Esophagus squamous epithelium (tissue), 5 donors: ENCODE measurements at regions not wholly inside any gene's neighbourhood (a gene's known extent, or its start where the extent isn't known, plus 50 kb on each side); places are given as distances from the start of the nearest gene placed in this dataset.

Experiments used
- DNase-seq: peaks from one replicate; lab custom pipeline; 2025; lab: John Stamatoyannopoulos, UW
- H3K27ac ChIP-seq, 4 donors: fragments of 200-600 bp; sonication (generic); one replicate each; pipeline ENCODE4 v1.5.1; 2016 to 2019; ENCODE audit warnings: mild to moderate bottlenecking in 1 of 4
- H3K27me3 ChIP-seq, 4 donors: fragments of 200-600 bp; sonication (generic); 1 replicate in 3 of 4; 2 replicates in 1 of 4; pipeline versions ENCODE4 v1.5.1 to v1.6.0; 2017 to 2021; ENCODE audit warnings: antibody characterized with exemption in 1 of 4
- H3K36me3 ChIP-seq, 3 donors: fragments of 200-600 bp; sonication (generic); one replicate each; pipeline ENCODE4 v1.5.1; 2016 to 2019
- H3K4me1 ChIP-seq, 3 donors: fragments of 200-600 bp; sonication (generic); one replicate each; pipeline ENCODE4 v1.5.1; 2017 to 2019
- H3K4me3 ChIP-seq, 4 donors: fragments of 200-600 bp; sonication (generic); 1 replicate in 3 of 4; 2 replicates in 1 of 4; pipeline ENCODE4 v1.5.1; 2016 to 2019; ENCODE audit warnings: mild to moderate bottlenecking in 2 of 4, moderate library complexity in 1 of 4
- H3K9me3 ChIP-seq, 3 donors: fragments of 200-600 bp; sonication (generic); one replicate each; pipeline ENCODE4 v1.5.1; 2016 to 2019
- CTCF ChIP-seq, 6 experiments: fragments of 450-650 bp in 4 of 6; fragments of 200-600 bp in 2 of 6; sonication (generic) in 2 of 6; IDR thresholded peaks; one replicate each; pipeline ENCODE4 v1.5.1; 2016 to 2019; ENCODE audit warnings: antibody characterized with exemption in 6 of 6, mild to moderate bottlenecking in 4 of 6, moderate library complexity in 4 of 6
- POLR2A ChIP-seq, 4 donors: fragments of 450-650 bp; IDR thresholded peaks; one replicate each; pipeline ENCODE4 v1.6.1; 2017; ENCODE audit warnings: antibody characterized with exemption in 4 of 4, mild to moderate bottlenecking in 4 of 4, moderate library complexity in 3 of 4
- WGBS, 2 donors: methylation state at CpG; one replicate each; pipeline ENCODE4 v1.1.5; 2018; 5-methylcytosine and 5-hydroxymethylcytosine counted together
- intact Hi-C: fragments of 100-400 bp; cut with DNase I; formaldehyde crosslinking; loops from one replicate; pipeline ENCODE4 v1.15.0; 2022
- donor health status: DM: yes; HTN: yes; CAD: no.

- TF ChIP-seq POLR2A (IDR thresholded peaks at IDR 0.05) = no peak
- H3K9me3 ChIP-seq = no peaks in the 10 kb centered on the region
- no peaks in the 10 kb centered on the region for H3K4me1 ChIP-seq
- intact Hi-C loops = no loop called here
- WGBS, 2 donors = 62 to 82% methylated on average over 5 of the region's 5 CpGs
- no peak overlapping the region for H3K27ac ChIP-seq
- no peaks in the 10 kb centered on the region for H3K36me3 ChIP-seq
- no peak for DNase-seq
- H3K4me3 ChIP-seq = no peak overlapping the region
- H3K27me3 ChIP-seq = no peaks in the 10 kb centered on the region
These were observed 341.0 kb upstream of the OPRM1 start for GRCh38 chr6:153698001-153698400.

GRCh38 chr6:153677522-153677921 is 361.5 kb upstream of the OPRM1 start:
- intact Hi-C loops = no loop called here
- no peaks in the 10 kb centered on the region for H3K36me3 ChIP-seq
- no peak overlapping the region for H3K4me3 ChIP-seq
- TF ChIP-seq CTCF (IDR thresholded peaks at IDR 0.05) = no peak
- no peak for TF ChIP-seq POLR2A (IDR thresholded peaks at IDR 0.05)
- no peak overlapping the region for H3K27ac ChIP-seq
- DNase-seq = no peak
- no peaks in the 10 kb centered on the region for H3K27me3 ChIP-seq
- H3K9me3 ChIP-seq = no peaks in the 10 kb centered on the region
- H3K4me1 ChIP-seq = no peaks in the 10 kb centered on the region
- WGBS, 2 donors = 54 to 76% methylated on average over 2 of the region's 2 CpGs

- WGBS, 2 donors = 64 to 76% methylated on average over 2 of the region's 2 CpGs
- no peaks in the 10 kb centered on the region for H3K9me3 ChIP-seq
- no peaks in the 10 kb centered on the region for H3K27me3 ChIP-seq
- H3K4me3 ChIP-seq = no peak overlapping the region
- no peak for DNase-seq
- no peak overlapping the region for H3K27ac ChIP-seq
- no peaks in the 10 kb centered on the region for H3K36me3 ChIP-seq
- intact Hi-C loops = no loop called here
- TF ChIP-seq POLR2A (IDR thresholded peaks at IDR 0.05) = no peak
- no peak for TF ChIP-seq CTCF (IDR thresholded peaks at IDR 0.05)
- no peaks in the 10 kb centered on the region for H3K4me1 ChIP-seq
These were observed 365.3 kb upstream of the OPRM1 start for GRCh38 chr6:153673750-153674149.

- 37 to 54% methylated on average over 2 of the region's 2 CpGs for WGBS, 2 donors
- H3K27me3 ChIP-seq = no peaks in the 10 kb centered on the region
- intact Hi-C loops = no loop called here
These were observed 365.8 kb upstream of the OPRM1 start for GRCh38 chr6:153673225-153673624.

GRCh38 chr6:153670403-153671026 is 368.5 kb upstream of the OPRM1 start:
- Histone ChIP-seq H3K27ac (no peak overlapping the region), H3K27me3 (no peaks in the 10 kb centered on the region), H3K4me3 (no peak overlapping the region), H3K36me3 (no peaks in the 10 kb centered on the region), H3K9me3 (no peaks in the 10 kb centered on the region), H3K4me1 (no peaks in the 10 kb centered on the region)
- TF ChIP-seq CTCF (IDR thresholded peaks at IDR 0.05) (no peak), POLR2A (IDR thresholded peaks at IDR 0.05) (no peak)
- DNase-seq = no peak
- intact Hi-C loops = no loop called here
- 75 to 79% methylated on average over 4 of the region's 4 CpGs for WGBS, 2 donors

More at GRCh38 chr6:153673225-153673624, 365.8 kb upstream of the OPRM1 start:
- H3K36me3 ChIP-seq = no peaks in the 10 kb centered on the region
- H3K4me1 ChIP-seq = no peaks in the 10 kb centered on the region
- no peak overlapping the region for H3K27ac ChIP-seq
- no peaks in the 10 kb centered on the region for H3K9me3 ChIP-seq
- H3K4me3 ChIP-seq = no peak overlapping the region
- TF ChIP-seq POLR2A (IDR thresholded peaks at IDR 0.05) (no peak), CTCF (IDR thresholded peaks at IDR 0.05) (no peak)
- DNase-seq = no peak

GRCh38 chr6:153668758-153669157 is 370.3 kb upstream of the OPRM1 start:
- H3K9me3 ChIP-seq = no peaks in the 10 kb centered on the region
- no peaks in the 10 kb centered on the region for H3K36me3 ChIP-seq
- TF ChIP-seq POLR2A (IDR thresholded peaks at IDR 0.05) = no peak
- no peak for TF ChIP-seq CTCF (IDR thresholded peaks at IDR 0.05)
- intact Hi-C loops = no loop called here
- no peak overlapping the region for H3K27ac ChIP-seq
- WGBS, 2 donors = 90% methylated on average over 1 of the region's 1 CpG
- DNase-seq = no peak
- H3K4me3 ChIP-seq = no peak overlapping the region
- no peaks in the 10 kb centered on the region for H3K27me3 ChIP-seq
- no peaks in the 10 kb centered on the region for H3K4me1 ChIP-seq
